WERI-Rb-1 (cell line): ENCODE measurements at regions not wholly inside any gene's neighbourhood (a gene's known extent, or its start where the extent isn't known, plus 50 kb on each side); places are given as distances from the start of the nearest gene placed in this dataset.

ENCODE experiments used
- DNase-seq: peaks from one replicate; pipeline ENCODE4 v3.0.0-alpha.2; 2020
- H3K27ac ChIP-seq: fragments of 250-450 bp; sonication (Bioruptor Pico); 2 replicates; pipeline ENCODE4 v1.5.1; 2020; ENCODE audit warnings: mild to moderate bottlenecking, moderate library complexity
- H3K27me3 ChIP-seq: fragments of 250-450 bp; sonication (Bioruptor Pico); 2 replicates; pipeline ENCODE4 v1.5.1; 2021; ENCODE audit warnings: mild to moderate bottlenecking, low read depth, moderate library complexity; ENCODE audit not compliant: insufficient read depth, severe bottlenecking
- H3K36me3 ChIP-seq: fragments of 250-450 bp; sonication (Bioruptor Pico); 2 replicates; pipeline ENCODE4 v1.5.1; 2020; ENCODE audit warnings: mild to moderate bottlenecking, moderate library complexity
- H3K4me3 ChIP-seq: 2 replicates; pipeline ENCODE4 v1.5.1; 2011; ENCODE audit warnings: low read depth, mild to moderate bottlenecking, control low read depth, low read length
- H3K9me3 ChIP-seq: fragments of 250-450 bp; sonication (Bioruptor Pico); 2 replicates; pipeline ENCODE4 v1.5.1; 2021; ENCODE audit warnings: mild to moderate bottlenecking, moderate library complexity; ENCODE audit not compliant: severe bottlenecking
- TF ChIP-seq, protein P1 (sequence below): IDR thresholded peaks from 2 replicates; pipeline ENCODE4 v1.5.1; 2011; ENCODE audit warnings: low read depth, mild to moderate bottlenecking, control low read depth, inconsistent platforms, low read length

- no peaks in the 10 kb centered on the region for H3K27me3 ChIP-seq
Measured at GRCh38 chr6:82074556-82074955, 173.0 kb downstream of the IBTK start.

GRCh38 chr6:82073484-82073883 lies 174.1 kb downstream of the IBTK start:
- TF ChIP-seq, protein P1, sequence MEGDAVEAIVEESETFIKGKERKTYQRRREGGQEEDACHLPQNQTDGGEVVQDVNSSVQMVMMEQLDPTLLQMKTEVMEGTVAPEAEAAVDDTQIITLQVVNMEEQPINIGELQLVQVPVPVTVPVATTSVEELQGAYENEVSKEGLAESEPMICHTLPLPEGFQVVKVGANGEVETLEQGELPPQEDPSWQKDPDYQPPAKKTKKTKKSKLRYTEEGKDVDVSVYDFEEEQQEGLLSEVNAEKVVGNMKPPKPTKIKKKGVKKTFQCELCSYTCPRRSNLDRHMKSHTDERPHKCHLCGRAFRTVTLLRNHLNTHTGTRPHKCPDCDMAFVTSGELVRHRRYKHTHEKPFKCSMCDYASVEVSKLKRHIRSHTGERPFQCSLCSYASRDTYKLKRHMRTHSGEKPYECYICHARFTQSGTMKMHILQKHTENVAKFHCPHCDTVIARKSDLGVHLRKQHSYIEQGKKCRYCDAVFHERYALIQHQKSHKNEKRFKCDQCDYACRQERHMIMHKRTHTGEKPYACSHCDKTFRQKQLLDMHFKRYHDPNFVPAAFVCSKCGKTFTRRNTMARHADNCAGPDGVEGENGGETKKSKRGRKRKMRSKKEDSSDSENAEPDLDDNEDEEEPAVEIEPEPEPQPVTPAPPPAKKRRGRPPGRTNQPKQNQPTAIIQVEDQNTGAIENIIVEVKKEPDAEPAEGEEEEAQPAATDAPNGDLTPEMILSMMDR: no peak
- H3K9me3 ChIP-seq: no peaks in the 10 kb centered on the region
- DNase-seq: peak; percentile 30
- H3K27ac ChIP-seq: no peak overlapping the region
- no peaks in the 10 kb centered on the region for H3K27me3 ChIP-seq
- H3K4me3 ChIP-seq: no peak overlapping the region
- no peaks in the 10 kb centered on the region for H3K36me3 ChIP-seq

More at GRCh38 chr6:82074556-82074955, 173.0 kb downstream of the IBTK start:
- H3K4me3 ChIP-seq: no peak overlapping the region
- TF ChIP-seq, protein P1: no peak
- H3K36me3 ChIP-seq: no peaks in the 10 kb centered on the region
- DNase-seq: no peak
- no peaks in the 10 kb centered on the region for H3K9me3 ChIP-seq
- H3K27ac ChIP-seq: no peak overlapping the region

- H3K27me3 ChIP-seq: no peaks in the 10 kb centered on the region
- no peaks in the 10 kb centered on the region for H3K36me3 ChIP-seq
- no peaks in the 10 kb centered on the region for H3K9me3 ChIP-seq
- H3K27ac ChIP-seq: no peak overlapping the region
- no peak overlapping the region for H3K4me3 ChIP-seq
- TF ChIP-seq, protein P1: no peak
- no peak for DNase-seq
Measured at GRCh38 chr6:82072751-82073150, 174.8 kb downstream of the IBTK start.

- H3K4me3 ChIP-seq: no peak overlapping the region
- TF ChIP-seq, protein P1: no peak
- H3K36me3 ChIP-seq: no peaks in the 10 kb centered on the region
- DNase-seq: no peak
- H3K9me3 ChIP-seq: no peaks in the 10 kb centered on the region
- H3K27ac ChIP-seq: no peak overlapping the region
- no peaks in the 10 kb centered on the region for H3K27me3 ChIP-seq
Measured at GRCh38 chr6:82072121-82072521, 175.4 kb downstream of the IBTK start.

- no peak overlapping the region for H3K27ac ChIP-seq
- H3K9me3 ChIP-seq: no peaks in the 10 kb centered on the region
- TF ChIP-seq, protein P1: no peak
- no peak overlapping the region for H3K4me3 ChIP-seq
- no peaks in the 10 kb centered on the region for H3K27me3 ChIP-seq
- H3K36me3 ChIP-seq: no peaks in the 10 kb centered on the region
- peak; percentile 37 for DNase-seq
Measured at GRCh38 chr6:82068721-82069120, 178.8 kb downstream of the IBTK start.

- TF ChIP-seq, protein P1: no peak
- H3K36me3 ChIP-seq: no peaks in the 10 kb centered on the region
- DNase-seq: no peak
- H3K27me3 ChIP-seq: no peaks in the 10 kb centered on the region
- H3K27ac ChIP-seq: no peak overlapping the region
- H3K4me3 ChIP-seq: no peak overlapping the region
- no peaks in the 10 kb centered on the region for H3K9me3 ChIP-seq
Measured at GRCh38 chr6:82066991-82067411, 180.5 kb downstream of the IBTK start.
